Spleen (tissue), 7 donors: ENCODE measurements at regions not wholly inside any gene's neighbourhood (a gene's known extent, or its start where the extent isn't known, plus 50 kb on each side); places are given as distances from the start of the nearest gene placed in this dataset.

Experiments used
- POLR2A ChIP-seq, 3 donors: fragments of 450-650 bp; IDR thresholded peaks; one replicate each; pipeline ENCODE4 v1.5.1; 2017; ENCODE audit warnings: antibody characterized with exemption in 3 of 3, mild to moderate bottlenecking in 1 of 3
- POLR2AphosphoS5 ChIP-seq, 3 donors: sonication (generic); formaldehyde crosslinking; IDR thresholded peaks; one replicate each; pipeline ENCODE4 v1.5.1; 2017; ENCODE audit warnings: antibody characterized with exemption in 3 of 3
- TF ChIP-seq, protein P1 (sequence below), 11 experiments: fragments of 200-600 bp in 7 of 11; fragments of 450-650 bp in 4 of 11; sonication (generic) in 4 of 11; IDR thresholded peaks in 8 of 11; conservative IDR thresholded peaks in 3 of 11; 1 replicate in 7 of 11; 2 replicates in 4 of 11; pipeline versions ENCODE4 v1.4.0 to v1.8.0; 2016 to 2021; ENCODE audit warnings: antibody characterized with exemption in 11 of 11, inconsistent platforms in 4 of 11, mild to moderate bottlenecking in 1 of 11
- donor health status: DM: no; HTN: no; CAD: no; lungs with moderate emphysema.
- donor health status: DM: no; HTN: no; CAD: no.
- donor health status: DM: no; HTN: no; CAD: no.

- TF ChIP-seq, protein P1, sequence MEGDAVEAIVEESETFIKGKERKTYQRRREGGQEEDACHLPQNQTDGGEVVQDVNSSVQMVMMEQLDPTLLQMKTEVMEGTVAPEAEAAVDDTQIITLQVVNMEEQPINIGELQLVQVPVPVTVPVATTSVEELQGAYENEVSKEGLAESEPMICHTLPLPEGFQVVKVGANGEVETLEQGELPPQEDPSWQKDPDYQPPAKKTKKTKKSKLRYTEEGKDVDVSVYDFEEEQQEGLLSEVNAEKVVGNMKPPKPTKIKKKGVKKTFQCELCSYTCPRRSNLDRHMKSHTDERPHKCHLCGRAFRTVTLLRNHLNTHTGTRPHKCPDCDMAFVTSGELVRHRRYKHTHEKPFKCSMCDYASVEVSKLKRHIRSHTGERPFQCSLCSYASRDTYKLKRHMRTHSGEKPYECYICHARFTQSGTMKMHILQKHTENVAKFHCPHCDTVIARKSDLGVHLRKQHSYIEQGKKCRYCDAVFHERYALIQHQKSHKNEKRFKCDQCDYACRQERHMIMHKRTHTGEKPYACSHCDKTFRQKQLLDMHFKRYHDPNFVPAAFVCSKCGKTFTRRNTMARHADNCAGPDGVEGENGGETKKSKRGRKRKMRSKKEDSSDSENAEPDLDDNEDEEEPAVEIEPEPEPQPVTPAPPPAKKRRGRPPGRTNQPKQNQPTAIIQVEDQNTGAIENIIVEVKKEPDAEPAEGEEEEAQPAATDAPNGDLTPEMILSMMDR (IDR thresholded peaks at IDR 0.05 in 8 of 11, conservative IDR thresholded peaks at IDR 0.05 in 3 of 11), result no peak
- no peak for TF ChIP-seq POLR2AphosphoS5 (IDR thresholded peaks at IDR 0.05)
- no peak for TF ChIP-seq POLR2A (IDR thresholded peaks at IDR 0.05)
Observed at GRCh38 chr1:60990714-60991090, 91.7 kb upstream of the NFIA start.
